Upper lobe of right lung (tissue), 1 donor: ENCODE measurements at regions not wholly inside any gene's neighbourhood (a gene's known extent, or its start where the extent isn't known, plus 50 kb on each side); places are given as distances from the start of the nearest gene placed in this dataset.

Source experiments
- ATAC-seq: fragments of 200-7000 bp; cut with Tn5 transposase; one replicate; pipeline ENCODE4 v1.9.1; 2020; ENCODE audit warnings: mild to moderate bottlenecking, moderate library complexity
- DNase-seq: peaks from one replicate; pipeline ENCODE4 v3.0.0-alpha.2; 2020
- H3K27ac ChIP-seq: fragments of 200-600 bp; one replicate; pipeline ENCODE4 v1.8.0; 2022
- H3K27me3 ChIP-seq: fragments of 200-600 bp; one replicate; pipeline ENCODE4 v1.8.0; 2022; ENCODE audit warnings: mild to moderate bottlenecking
- H3K36me3 ChIP-seq: fragments of 200-600 bp; one replicate; pipeline ENCODE4 v1.8.0; 2022
- H3K4me1 ChIP-seq: fragments of 200-600 bp; one replicate; pipeline ENCODE4 v1.8.0; 2022
- H3K4me3 ChIP-seq: fragments of 200-600 bp; one replicate; pipeline ENCODE4 v1.8.0; 2022; ENCODE audit warnings: mild to moderate bottlenecking
- H3K9me3 ChIP-seq: fragments of 200-600 bp; one replicate; pipeline ENCODE4 v1.8.0; 2022
- intact Hi-C: fragments of 100-400 bp; cut with DNase I; formaldehyde crosslinking; loops from one replicate; pipeline ENCODE4 v1.11.0; 2022
- TF ChIP-seq, protein P1 (sequence below): fragments of 200-600 bp; IDR thresholded peaks from one replicate; pipeline ENCODE4 v1.8.0; 2022; ENCODE audit warnings: antibody characterized with exemption
- donor health status: DM: no; HTN: yes; CAD: no; lungs with severe emphysema.

DNA sequence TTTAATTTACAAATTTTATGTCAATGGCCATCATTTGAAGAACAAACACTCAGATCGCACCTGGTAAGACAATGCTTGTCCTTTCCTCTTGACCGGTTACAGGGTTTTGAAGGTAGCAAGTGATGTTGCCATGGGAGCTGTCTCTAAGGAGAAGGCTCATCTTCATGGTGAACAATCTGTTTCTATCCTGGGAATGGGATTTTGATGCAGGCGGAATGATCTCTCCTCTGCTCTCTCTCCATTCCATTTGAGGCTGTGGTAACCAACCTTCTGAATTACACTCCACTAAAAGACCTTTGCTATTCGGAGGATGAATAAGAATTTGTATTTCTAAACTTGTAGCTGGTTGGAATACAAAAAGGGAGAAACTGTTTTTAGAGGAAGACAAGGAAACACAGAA lies 57.9 kb upstream of the SLC5A9 start:
- Histone ChIP-seq H3K9me3 (no peaks in the 10 kb centered on the region), H3K27me3 (no peaks in the 10 kb centered on the region), H3K4me3 (no peak overlapping the region), H3K4me1 (no peaks in the 10 kb centered on the region), H3K36me3 (no peaks in the 10 kb centered on the region), H3K27ac (no peak overlapping the region)
- ATAC-seq (no peak), DNase-seq (no peak)
- intact Hi-C loops: no loop called here
- TF ChIP-seq, protein P1, sequence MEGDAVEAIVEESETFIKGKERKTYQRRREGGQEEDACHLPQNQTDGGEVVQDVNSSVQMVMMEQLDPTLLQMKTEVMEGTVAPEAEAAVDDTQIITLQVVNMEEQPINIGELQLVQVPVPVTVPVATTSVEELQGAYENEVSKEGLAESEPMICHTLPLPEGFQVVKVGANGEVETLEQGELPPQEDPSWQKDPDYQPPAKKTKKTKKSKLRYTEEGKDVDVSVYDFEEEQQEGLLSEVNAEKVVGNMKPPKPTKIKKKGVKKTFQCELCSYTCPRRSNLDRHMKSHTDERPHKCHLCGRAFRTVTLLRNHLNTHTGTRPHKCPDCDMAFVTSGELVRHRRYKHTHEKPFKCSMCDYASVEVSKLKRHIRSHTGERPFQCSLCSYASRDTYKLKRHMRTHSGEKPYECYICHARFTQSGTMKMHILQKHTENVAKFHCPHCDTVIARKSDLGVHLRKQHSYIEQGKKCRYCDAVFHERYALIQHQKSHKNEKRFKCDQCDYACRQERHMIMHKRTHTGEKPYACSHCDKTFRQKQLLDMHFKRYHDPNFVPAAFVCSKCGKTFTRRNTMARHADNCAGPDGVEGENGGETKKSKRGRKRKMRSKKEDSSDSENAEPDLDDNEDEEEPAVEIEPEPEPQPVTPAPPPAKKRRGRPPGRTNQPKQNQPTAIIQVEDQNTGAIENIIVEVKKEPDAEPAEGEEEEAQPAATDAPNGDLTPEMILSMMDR: no peak

DNA sequence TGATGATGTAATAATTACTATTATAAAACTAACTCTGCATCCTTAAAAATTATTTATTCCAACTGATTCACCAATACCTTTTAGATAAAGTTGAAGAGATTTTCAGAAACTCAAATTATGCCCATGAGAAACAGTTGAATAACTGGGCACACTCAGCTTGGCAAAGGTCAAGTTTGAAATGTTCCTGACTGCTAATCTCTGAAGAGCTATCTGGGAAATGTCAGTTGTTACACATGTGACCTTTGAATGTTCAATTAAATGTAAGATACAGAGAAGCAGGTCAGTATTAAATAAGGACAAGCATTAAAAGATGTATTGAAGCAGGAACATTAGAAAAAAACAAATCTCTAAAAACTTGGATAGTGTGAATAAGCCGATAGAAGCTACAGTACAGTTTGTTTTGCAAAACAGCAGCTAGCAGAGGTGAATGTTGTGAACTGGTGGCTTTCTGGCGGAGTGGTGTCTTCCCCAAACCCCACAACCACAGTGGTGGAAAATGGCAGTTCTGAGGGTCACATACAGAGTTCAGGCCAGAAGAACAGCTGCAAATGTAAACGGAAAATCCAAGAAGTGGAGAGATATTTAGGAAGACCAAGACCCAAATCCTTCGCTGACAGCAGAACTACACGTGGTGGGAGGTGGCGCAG lies 61.9 kb upstream of the SLC5A9 start:
- no peak overlapping the region for H3K27ac ChIP-seq
- ATAC-seq: no peak
- intact Hi-C loops: no loop called here
- no peaks in the 10 kb centered on the region for H3K36me3 ChIP-seq
- H3K4me1 ChIP-seq: no peaks in the 10 kb centered on the region
- TF ChIP-seq, protein P1: no peak
- DNase-seq: peak; percentile 30
- no peaks in the 10 kb centered on the region for H3K27me3 ChIP-seq
- H3K4me3 ChIP-seq: no peak overlapping the region
- H3K9me3 ChIP-seq: no peaks in the 10 kb centered on the region

DNA sequence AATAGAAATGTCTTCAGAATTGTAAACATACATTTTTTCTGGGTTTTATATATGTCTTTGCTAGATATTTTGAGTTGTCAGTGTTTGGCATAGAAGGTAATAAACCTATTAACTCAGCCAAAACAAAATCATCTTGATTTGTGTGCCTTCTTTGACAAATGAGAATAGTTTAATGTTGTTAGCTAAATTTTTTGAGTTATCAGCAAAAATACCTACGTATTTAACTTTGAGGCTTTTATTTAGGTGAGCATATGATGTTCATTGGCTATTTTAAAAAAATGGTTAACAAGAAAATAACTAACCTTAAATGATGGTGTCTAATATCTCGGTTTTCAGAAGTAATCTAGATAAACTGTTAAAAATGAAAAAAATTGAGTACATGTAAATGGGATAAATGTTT lies 83.2 kb upstream of the SLC5A9 start:
- no peak for ATAC-seq
- no peak overlapping the region for H3K4me3 ChIP-seq
- H3K36me3 ChIP-seq: no peaks in the 10 kb centered on the region
- H3K9me3 ChIP-seq: no peaks in the 10 kb centered on the region
- intact Hi-C loops: no loop called here
- peaks cover 5% of the 10 kb centered on the region for H3K27me3 ChIP-seq
- TF ChIP-seq, protein P1: no peak
- DNase-seq: no peak
- H3K27ac ChIP-seq: no peak overlapping the region
- H3K4me1 ChIP-seq: no peaks in the 10 kb centered on the region

DNA sequence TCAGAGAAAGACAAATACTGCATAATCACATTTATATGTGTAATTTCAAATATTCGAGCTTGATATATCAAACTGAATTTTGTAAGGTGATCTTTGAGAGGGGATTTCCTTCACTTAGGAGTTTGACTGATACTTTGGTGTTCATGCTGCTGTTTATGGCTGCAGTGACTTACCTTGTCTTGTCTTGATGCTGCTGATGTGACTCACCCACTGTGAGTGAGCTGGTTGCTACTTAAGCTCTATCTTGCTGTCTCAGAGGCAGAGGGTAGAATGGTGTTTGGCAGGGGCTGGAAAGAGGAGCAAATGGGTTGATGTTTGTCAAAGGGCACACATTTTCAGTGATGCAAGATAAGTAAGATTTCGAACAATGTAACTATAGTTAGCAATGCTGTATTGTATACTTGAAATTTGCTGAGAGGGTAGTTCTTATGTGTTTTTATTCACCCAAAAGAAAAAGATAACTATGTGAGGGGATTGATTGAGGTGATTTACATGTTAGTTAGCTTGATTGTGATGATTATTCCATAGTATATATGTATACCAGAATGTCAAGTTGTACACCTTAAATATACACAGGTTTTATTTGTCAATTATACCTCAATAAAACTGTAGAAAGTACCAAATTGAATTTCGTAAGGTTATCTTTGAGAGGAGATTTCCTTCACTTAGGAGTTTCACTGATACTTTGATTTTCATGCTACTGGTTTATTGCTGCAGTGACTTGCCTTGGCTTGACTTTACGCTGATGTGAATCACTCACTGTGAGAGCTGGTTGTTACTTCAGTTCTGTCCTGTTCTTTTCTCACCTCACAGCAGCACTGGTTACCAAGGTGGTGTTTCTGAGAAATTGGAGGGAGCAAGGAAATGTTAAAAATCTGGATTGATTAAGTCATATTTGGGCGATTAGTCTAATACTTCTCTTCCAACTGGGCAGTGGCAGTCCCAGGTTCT lies 94.5 kb upstream of the SLC5A9 start:
- H3K27me3 ChIP-seq: no peaks in the 10 kb centered on the region
- intact Hi-C loops: no loop called here
- no peak for DNase-seq

DNA sequence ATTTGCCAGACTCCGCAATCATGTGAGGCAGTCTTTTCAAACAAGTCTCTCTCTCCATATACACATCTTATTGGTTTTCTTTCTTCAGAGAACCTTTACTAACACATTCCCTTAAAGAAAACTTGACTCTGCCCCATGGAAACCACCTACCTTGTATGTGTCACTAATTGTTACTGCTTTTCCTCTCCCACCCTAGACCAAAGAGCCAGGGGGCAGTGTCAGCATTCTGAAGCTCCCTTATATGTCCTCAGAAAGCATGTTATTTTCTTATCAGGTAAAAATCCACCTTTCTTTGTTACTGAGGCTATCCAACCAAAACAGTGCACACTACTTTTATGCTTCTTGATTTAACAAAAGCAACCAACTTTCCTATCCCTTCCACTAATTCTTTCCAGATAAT lies 98.9 kb upstream of the SLC5A9 start:
- H3K36me3 ChIP-seq: no peaks in the 10 kb centered on the region
- ATAC-seq (no peak), DNase-seq (no peak)
- no peaks in the 10 kb centered on the region for H3K4me1 ChIP-seq
- H3K27me3 ChIP-seq: no peaks in the 10 kb centered on the region
- TF ChIP-seq, protein P1: no peak
- no peaks in the 10 kb centered on the region for H3K9me3 ChIP-seq
- H3K27ac ChIP-seq: no peak overlapping the region
- H3K4me3 ChIP-seq: no peak overlapping the region
- intact Hi-C loops: no loop called here

More for the DNA sequence above, 94.5 kb upstream of the SLC5A9 start:
- Histone ChIP-seq H3K27ac (no peak overlapping the region), H3K4me3 (no peak overlapping the region), H3K4me1 (no peaks in the 10 kb centered on the region), H3K9me3 (no peaks in the 10 kb centered on the region), H3K36me3 (no peaks in the 10 kb centered on the region)
- TF ChIP-seq, protein P1: no peak
- ATAC-seq: no peak
